Hematopoietic multipotent progenitor cell treated with erythropoietin and hydrocortisone succinate and interleukin-3 and kit ligand, for 15 days (in vitro differentiated cells): ENCODE measurements at regions not wholly inside any gene's neighbourhood (a gene's known extent, or its start where the extent isn't known, plus 50 kb on each side); places are given as distances from the start of the nearest gene placed in this dataset.
"Not testable (repeated sequence)": the region's sequence is repeated elsewhere in the genome, so short reads cannot be mapped to it uniquely, and the experiment has no call there.

Experiments used
- DNase-seq: peaks from one replicate; pipeline ENCODE4 v3.0.0-alpha.2; 2015; ENCODE audit warnings: low spot score

GRCh38 chr3:81182086-81182875 lies 579.2 kb downstream of the GBE1 start:
- not testable (repeated sequence) for DNase-seq

GRCh38 chr3:81173514-81173913 lies 587.9 kb downstream of the GBE1 start:
- DNase-seq = no peak

- no peak for DNase-seq
These were observed 591.1 kb downstream of the GBE1 start for GRCh38 chr3:81170298-81170697.

- no peak for DNase-seq
These were observed 596.6 kb downstream of the GBE1 start for GRCh38 chr3:81164806-81165205.

- DNase-seq = no peak
These were observed 599.6 kb downstream of the GBE1 start for GRCh38 chr3:81161851-81162250.

- no peak for DNase-seq
These were observed 600.3 kb downstream of the GBE1 start for GRCh38 chr3:81161100-81161499.

- no peak for DNase-seq
These were observed 606.8 kb downstream of the GBE1 start for GRCh38 chr3:81154611-81155143.

GRCh38 chr3:81152156-81152555 lies 609.3 kb downstream of the GBE1 start:
- DNase-seq = no peak

- no peak for DNase-seq
These were observed 628.5 kb downstream of the GBE1 start for GRCh38 chr3:81132995-81133394.

- no peak for DNase-seq
These were observed 655.5 kb downstream of the GBE1 start for GRCh38 chr3:81105789-81106488.

- no peak for DNase-seq
These were observed 656.2 kb downstream of the GBE1 start for GRCh38 chr3:81105206-81105605.

GRCh38 chr3:81097889-81098288 lies 663.6 kb downstream of the GBE1 start:
- no peak for DNase-seq

- no peak for DNase-seq
These were observed 665.5 kb downstream of the GBE1 start for GRCh38 chr3:81095956-81096355.

GRCh38 chr3:81094986-81095385 lies 666.5 kb downstream of the GBE1 start:
- no peak for DNase-seq

GRCh38 chr3:81087607-81088006 lies 673.8 kb downstream of the GBE1 start:
- no peak for DNase-seq

GRCh38 chr3:81086348-81086747 lies 675.1 kb downstream of the GBE1 start:
- DNase-seq = no peak

- DNase-seq = no peak
These were observed 680.8 kb downstream of the GBE1 start for GRCh38 chr3:81080608-81081007.

GRCh38 chr3:81072591-81072990 lies 688.9 kb downstream of the GBE1 start:
- no peak for DNase-seq

GRCh38 chr3:81068546-81068945 lies 692.9 kb downstream of the GBE1 start:
- DNase-seq = no peak

- DNase-seq = no peak
These were observed 697.5 kb downstream of the GBE1 start for GRCh38 chr3:81063896-81064295.

- not testable (repeated sequence) for DNase-seq
These were observed 710.3 kb downstream of the GBE1 start for GRCh38 chr3:81051133-81051532.

- DNase-seq = no peak
These were observed 713.3 kb downstream of the GBE1 start for GRCh38 chr3:81048058-81048665.

GRCh38 chr3:81045976-81046375 lies 715.5 kb downstream of the GBE1 start:
- no peak for DNase-seq
